CD4-positive, alpha-beta T cell treated with Interleukin-17A for 4 hours (primary cell): ENCODE measurements at regions not wholly inside any gene's neighbourhood (a gene's known extent, or its start where the extent isn't known, plus 50 kb on each side); places are given as distances from the start of the nearest gene placed in this dataset.

Experiments used
- DNase-seq: peaks from one replicate; pipeline ENCODE4 v3.0.0-alpha.2; 2020; ENCODE audit warnings: mixed read lengths

- no peak for DNase-seq
Observed at GRCh38 chr3:159560214-159560979, 428.2 kb upstream of the IL12A start.

GRCh38 chr3:159565313-159565712 lies 423.3 kb upstream of the IL12A start:
- DNase-seq: no peak

DNA sequence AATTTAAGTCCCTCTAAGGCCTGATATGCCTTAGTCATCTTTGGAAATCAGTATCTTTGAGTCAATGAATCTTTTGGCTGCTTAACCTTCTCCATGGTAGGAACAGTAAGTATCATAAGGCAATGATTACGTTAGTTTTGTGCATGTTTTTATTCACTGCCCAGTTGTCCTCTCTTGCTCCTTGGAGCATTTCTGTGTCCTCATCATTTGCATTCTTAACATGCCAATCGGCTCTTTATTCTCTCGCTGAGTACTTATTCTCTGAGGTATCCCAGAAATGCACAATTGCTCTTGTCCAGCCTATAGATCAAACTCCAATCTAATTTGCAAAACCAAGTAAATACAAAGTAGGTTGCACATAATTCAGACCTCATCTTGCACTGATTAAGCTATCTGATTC lies 405.0 kb upstream of the IL12A start:
- no peak for DNase-seq

- DNase-seq: no peak
Observed at GRCh38 chr3:159584421-159584820, 404.2 kb upstream of the IL12A start.

GRCh38 chr3:159586571-159587202 lies 401.9 kb upstream of the IL12A start:
- no peak for DNase-seq

DNA sequence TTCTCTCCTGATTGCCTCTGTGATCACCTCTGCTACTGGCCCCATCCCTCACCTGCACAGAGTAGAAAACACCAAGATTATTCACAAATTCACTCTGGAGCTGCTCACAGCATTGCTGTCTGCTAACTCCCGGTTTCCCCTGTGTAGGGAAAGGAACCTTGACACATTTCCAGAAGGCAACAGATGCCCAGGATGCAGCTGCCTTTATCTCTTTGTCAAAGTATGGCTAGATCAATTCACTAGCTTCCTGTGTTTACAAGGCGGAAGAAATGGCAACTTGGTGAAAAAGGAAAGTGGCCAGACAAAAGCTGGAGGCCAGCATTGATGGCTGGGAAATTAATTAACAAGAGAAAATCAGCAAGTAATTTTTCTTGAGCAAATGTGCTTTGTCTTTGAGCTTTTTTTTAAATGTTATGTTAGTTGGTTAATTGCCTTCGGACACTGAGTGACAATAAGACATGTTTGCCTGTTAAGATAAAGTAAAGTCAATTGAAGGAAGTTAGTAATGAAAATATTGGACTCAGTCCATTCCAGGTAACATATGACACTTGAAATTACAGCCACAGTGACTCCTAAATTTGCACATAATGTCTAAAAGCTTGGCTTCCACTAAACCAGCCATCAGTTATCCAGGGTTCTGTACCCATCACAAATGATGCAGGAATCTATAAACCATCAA lies 394.6 kb upstream of the IL12A start:
- DNase-seq: no peak

GRCh38 chr3:159600291-159600690 lies 388.3 kb upstream of the IL12A start:
- DNase-seq: no peak

- no peak for DNase-seq
Observed at GRCh38 chr3:159604151-159604581, 384.5 kb upstream of the IL12A start.

DNA sequence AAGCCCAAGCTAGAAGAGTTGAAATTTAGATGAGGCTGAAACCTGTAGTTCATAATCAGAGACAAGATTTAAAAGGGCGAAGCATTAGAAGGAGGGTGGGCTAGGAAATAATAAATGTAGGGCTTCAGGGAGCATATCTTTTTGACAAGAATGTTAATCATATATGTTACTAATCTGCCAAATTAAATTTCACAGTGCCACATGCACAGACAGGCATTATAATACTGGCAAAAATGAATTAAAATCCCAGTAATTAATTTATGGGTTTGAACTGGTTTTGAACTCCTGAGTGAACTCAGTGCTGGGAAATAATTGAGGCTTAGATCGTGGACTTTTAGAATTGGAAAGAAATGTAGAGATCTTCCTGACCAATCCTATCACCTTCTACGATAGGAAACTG lies 383.5 kb upstream of the IL12A start:
- DNase-seq: no peak

GRCh38 chr3:159605776-159606175 lies 382.9 kb upstream of the IL12A start:
- DNase-seq: no peak

- DNase-seq: no peak
Observed at GRCh38 chr3:159607856-159608255, 380.8 kb upstream of the IL12A start.

- no peak for DNase-seq
Observed at GRCh38 chr3:159608311-159608710, 380.3 kb upstream of the IL12A start.

- DNase-seq: no peak
Observed at GRCh38 chr3:159609625-159610024, 379.0 kb upstream of the IL12A start.

GRCh38 chr3:159616234-159616825 lies 372.3 kb upstream of the IL12A start:
- DNase-seq: no peak

GRCh38 chr3:159619341-159619885 lies 369.2 kb upstream of the IL12A start:
- DNase-seq: no peak

GRCh38 chr3:159620281-159620680 lies 368.4 kb upstream of the IL12A start:
- DNase-seq: no peak

DNA sequence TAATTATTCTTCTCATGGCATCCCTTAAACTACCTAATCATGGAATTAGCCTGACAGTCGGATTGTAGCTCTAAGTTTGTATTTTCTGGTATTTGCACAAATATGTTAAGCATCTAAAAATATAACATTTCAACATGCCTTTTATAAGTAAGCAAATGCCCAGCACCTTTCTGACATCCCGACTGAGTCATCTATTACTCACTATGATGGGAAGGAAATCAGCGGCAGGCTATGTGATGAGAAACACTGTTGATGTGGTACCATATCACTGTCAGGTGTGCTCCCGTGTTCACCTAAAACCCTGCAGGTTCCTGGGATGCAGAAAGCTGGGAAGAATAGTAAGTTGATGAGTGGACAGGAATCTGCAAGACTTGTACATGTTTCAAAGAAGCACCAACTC lies 367.8 kb upstream of the IL12A start:
- DNase-seq: no peak

- no peak for DNase-seq
Observed at GRCh38 chr3:159624616-159625015, 364.0 kb upstream of the IL12A start.

DNA sequence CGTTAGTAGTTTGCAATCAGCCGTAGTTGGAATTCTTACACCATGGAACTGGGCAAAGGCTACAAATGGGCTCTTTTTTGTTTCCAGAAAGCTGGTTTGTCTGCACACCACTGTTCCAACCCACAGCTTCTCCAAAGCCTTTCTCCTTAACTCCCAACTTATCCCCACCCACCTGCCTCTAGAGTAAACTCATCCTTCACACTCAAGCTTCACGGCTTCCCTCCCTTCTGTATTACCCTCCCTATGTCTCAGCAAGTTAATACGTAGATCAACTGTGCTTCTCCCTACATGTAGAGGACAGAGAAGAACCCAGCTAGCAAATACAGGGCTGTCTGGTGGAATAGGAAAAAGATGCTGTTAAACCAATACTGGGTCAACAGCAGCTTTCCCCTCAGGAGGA lies 363.0 kb upstream of the IL12A start:
- no peak for DNase-seq

GRCh38 chr3:159626598-159626997 lies 362.0 kb upstream of the IL12A start:
- no peak for DNase-seq

DNA sequence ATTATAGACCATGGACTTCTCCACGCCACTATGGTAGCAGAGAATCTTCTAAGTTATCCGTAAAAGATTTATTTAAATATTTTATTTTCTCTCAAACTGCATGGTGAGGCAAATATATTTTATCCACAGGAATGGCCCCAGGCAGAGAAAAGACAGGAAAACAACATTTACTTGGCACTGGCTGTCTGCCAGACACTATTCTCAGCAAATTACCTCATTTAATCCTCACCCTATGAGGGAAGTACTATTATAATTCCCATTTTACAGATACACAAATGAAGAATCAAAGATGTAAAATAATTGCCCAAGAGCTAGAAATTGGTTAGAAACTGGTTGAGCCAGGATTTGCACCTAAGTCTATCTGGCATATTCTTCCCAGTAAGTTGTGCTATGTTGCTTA lies 361.4 kb upstream of the IL12A start:
- no peak for DNase-seq

DNA sequence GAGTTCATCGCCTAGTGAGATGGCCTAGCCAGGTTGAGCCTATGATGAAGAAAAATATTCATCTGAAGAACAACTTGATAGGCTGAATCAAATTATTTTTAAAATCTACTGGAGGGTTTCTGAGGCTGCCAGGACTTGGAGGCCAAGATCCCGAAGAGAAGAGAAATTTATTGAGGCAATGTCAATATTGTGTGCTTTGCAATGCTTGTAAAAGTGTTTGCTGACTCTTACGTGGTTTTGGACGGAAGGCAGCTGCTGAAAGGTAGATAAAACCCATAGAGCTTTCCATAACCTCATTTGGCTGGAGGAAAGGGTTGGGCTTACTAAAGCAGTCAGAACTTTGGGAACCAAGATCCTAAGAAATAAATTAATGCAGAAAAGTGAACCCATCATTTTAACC lies 361.0 kb upstream of the IL12A start:
- DNase-seq: no peak

DNA sequence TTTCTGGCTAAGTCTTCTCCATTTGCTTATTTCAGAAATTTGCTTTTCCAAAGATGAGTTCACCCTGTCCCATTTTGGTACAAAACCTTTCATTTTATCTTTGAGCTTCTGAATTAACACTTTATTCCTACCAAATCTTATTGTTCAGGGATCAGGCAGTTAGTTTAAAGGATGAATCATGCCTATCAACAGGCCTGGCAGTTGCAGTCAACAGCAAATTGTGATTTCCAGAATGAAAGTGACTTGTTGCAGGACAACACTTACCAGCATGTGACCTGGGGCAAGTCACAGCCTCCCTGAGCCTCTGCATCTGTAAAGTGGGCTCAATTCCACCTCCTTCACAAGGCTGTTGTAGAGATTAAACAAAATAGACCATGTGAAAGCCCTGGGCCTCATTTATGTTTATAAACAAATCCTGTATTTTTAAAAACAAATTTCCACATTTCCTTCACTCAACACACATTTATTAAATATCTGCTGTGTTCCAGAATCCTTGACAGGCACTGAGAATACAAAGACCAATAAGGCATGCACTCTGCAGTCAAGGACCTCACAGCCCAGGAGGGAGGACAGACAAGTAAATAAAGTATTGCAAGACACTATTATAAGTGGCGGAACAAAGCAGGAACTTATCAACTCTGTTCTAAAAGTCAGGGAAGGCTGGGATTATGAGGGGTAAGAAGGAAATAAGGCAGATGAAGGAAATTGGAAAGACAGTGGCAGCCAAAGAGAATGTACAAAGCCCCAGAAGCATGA lies 359.1 kb upstream of the IL12A start:
- no peak for DNase-seq
